CD4-positive, CD25-positive, alpha-beta regulatory T cell (primary cell): ENCODE measurements at regions not wholly inside any gene's neighbourhood (a gene's known extent, or its start where the extent isn't known, plus 50 kb on each side); places are given as distances from the start of the nearest gene placed in this dataset.

Source experiments
- ATAC-seq, 2 donors: fragments of 150-1000 bp; cut with Tn5 transposase; one replicate each; pipeline ENCODE4 v1.10.0; 2021; ENCODE audit warnings: low read depth in 2 of 2, moderate number of reproducible peaks in 2 of 2, moderate library complexity in 1 of 2
- DNase-seq, 3 donors: peaks; one replicate each; pipeline versions ENCODE4 v3.0.0 to v3.0.0-alpha.2; 2012 to 2022; ENCODE audit warnings: mixed read lengths in 1 of 3
- H3K27ac ChIP-seq: one replicate; pipeline ENCODE4 v1.7.0; 2013; ENCODE audit warnings: mild to moderate bottlenecking, low read length; ENCODE audit not compliant: insufficient read depth, poor library complexity, severe bottlenecking
- H3K27me3 ChIP-seq: one replicate; pipeline ENCODE4 v1.7.0; 2013; ENCODE audit warnings: low read length; ENCODE audit not compliant: control insufficient read depth, insufficient read depth
- H3K36me3 ChIP-seq: one replicate; pipeline ENCODE4 v1.7.0; 2013; ENCODE audit warnings: mild to moderate bottlenecking, low read length, moderate library complexity; ENCODE audit not compliant: control insufficient read depth, insufficient read depth
- H3K4me1 ChIP-seq: 2 replicates; pipeline ENCODE4 v1.7.0; 2013; ENCODE audit warnings: mild to moderate bottlenecking, low read length; ENCODE audit not compliant: insufficient read depth, control insufficient read depth, poor library complexity, severe bottlenecking
- H3K4me3 ChIP-seq: one replicate; pipeline ENCODE4 v1.7.0; 2013; ENCODE audit warnings: low read depth, mild to moderate bottlenecking, low read length, moderate library complexity
- H3K9me3 ChIP-seq, 2 experiments: 1 replicate in 1 of 2; 2 replicates in 1 of 2; pipeline ENCODE4 v1.7.0; 2013; ENCODE audit warnings: low read length in 2 of 2, mild to moderate bottlenecking in 1 of 2, moderate library complexity in 1 of 2; ENCODE audit not compliant: control insufficient read depth in 2 of 2
- H3K27ac Mint-ChIP-seq, 3 donors: one replicate each; pipeline ENCODE4 v1.8.0; 2020 to 2022; ENCODE audit warnings: mild to moderate bottlenecking in 3 of 3, mixed read lengths in 3 of 3, moderate library complexity in 2 of 3
- H3K27me3 Mint-ChIP-seq: one replicate; pipeline ENCODE4 v1.8.0; 2022; ENCODE audit warnings: mild to moderate bottlenecking, mixed read lengths
- H3K36me3 Mint-ChIP-seq: one replicate; pipeline ENCODE4 v1.8.0; 2020; ENCODE audit warnings: mixed read lengths
- H3K4me1 Mint-ChIP-seq, 4 donors: one replicate each; pipeline ENCODE4 v1.8.0; 2020 to 2022; ENCODE audit warnings: mixed read lengths in 4 of 4, mild to moderate bottlenecking in 1 of 4
- H3K4me3 Mint-ChIP-seq, 4 donors: one replicate each; pipeline ENCODE4 v1.8.0; 2020 to 2022; ENCODE audit warnings: mild to moderate bottlenecking in 4 of 4, mixed read lengths in 4 of 4, moderate library complexity in 3 of 4
- H3K9me3 Mint-ChIP-seq, 7 donors: one replicate each; pipeline ENCODE4 v1.8.0; 2020 to 2022; ENCODE audit warnings: mixed read lengths in 7 of 7, mild to moderate bottlenecking in 3 of 7, moderate library complexity in 2 of 7

- Histone ChIP-seq H3K4me1 (no peaks in the 10 kb centered on the region), H3K36me3 (no peaks in the 10 kb centered on the region), H3K4me3 (no peak overlapping the region), H3K27ac (no peak overlapping the region), H3K9me3 (no peaks in the 10 kb centered on the region), H3K27me3 (peaks cover 3% of the 10 kb centered on the region)
- no peak overlapping the region for H3K27ac Mint-ChIP-seq
- H3K4me1 Mint-ChIP-seq, result no peaks in the 10 kb centered on the region
- no peaks in the 10 kb centered on the region for H3K36me3 Mint-ChIP-seq
- H3K9me3 Mint-ChIP-seq, result peaks cover 0 to 12% (median 4%) of the 10 kb centered on the region in 7 donors
- no peak for ATAC-seq
- no peak for DNase-seq
- peaks cover 4% of the 10 kb centered on the region for H3K27me3 Mint-ChIP-seq
- H3K4me3 Mint-ChIP-seq, result no peak overlapping the region
These were observed 157.0 kb upstream of the SERPINE2 start for GRCh38 chr2:224195925-224196571.

- Mint-ChIP-seq H3K27ac (no peak overlapping the region), H3K27me3 (peaks cover 3% of the 10 kb centered on the region), H3K4me3 (no peak overlapping the region), H3K36me3 (no peaks in the 10 kb centered on the region), H3K9me3 (peaks cover 0 to 12% (median 3%) of the 10 kb centered on the region in 7 donors), H3K4me1 (no peaks in the 10 kb centered on the region)
- Histone ChIP-seq H3K4me3 (no peak overlapping the region), H3K4me1 (no peaks in the 10 kb centered on the region), H3K9me3 (no peaks in the 10 kb centered on the region), H3K36me3 (no peaks in the 10 kb centered on the region), H3K27ac (no peak overlapping the region), H3K27me3 (peaks cover 3% of the 10 kb centered on the region)
- DNase-seq (no peak), ATAC-seq (no peak)
These were observed 155.1 kb upstream of the SERPINE2 start for GRCh38 chr2:224194161-224194560.

- Histone ChIP-seq H3K36me3 (no peaks in the 10 kb centered on the region), H3K9me3 (peaks cover 0 to 2% of the 10 kb centered on the region in 2 experiments), H3K27ac (no peak overlapping the region), H3K27me3 (peaks cover 3% of the 10 kb centered on the region), H3K4me1 (no peaks in the 10 kb centered on the region), H3K4me3 (no peak overlapping the region)
- DNase-seq (no peak), ATAC-seq (no peak)
- peaks cover 0 to 16% (median 3%) of the 10 kb centered on the region in 7 donors for H3K9me3 Mint-ChIP-seq
- H3K36me3 Mint-ChIP-seq, result no peaks in the 10 kb centered on the region
- no peak overlapping the region for H3K4me3 Mint-ChIP-seq
- H3K27ac Mint-ChIP-seq, result no peak overlapping the region
- H3K4me1 Mint-ChIP-seq, result no peaks in the 10 kb centered on the region
- no peaks in the 10 kb centered on the region for H3K27me3 Mint-ChIP-seq
These were observed 152.4 kb upstream of the SERPINE2 start for GRCh38 chr2:224191465-224191864.

GRCh38 chr2:224190936-224191270, 151.8 kb upstream of the SERPINE2 start:
- Histone ChIP-seq H3K27ac (no peak overlapping the region), H3K27me3 (peaks cover 3% of the 10 kb centered on the region), H3K36me3 (no peaks in the 10 kb centered on the region), H3K4me1 (no peaks in the 10 kb centered on the region), H3K4me3 (no peak overlapping the region), H3K9me3 (peaks cover 0 to 2% of the 10 kb centered on the region in 2 experiments)
- no peak overlapping the region for H3K4me3 Mint-ChIP-seq
- H3K27ac Mint-ChIP-seq, result no peak overlapping the region
- ATAC-seq (no peak), DNase-seq (no peak)
- H3K9me3 Mint-ChIP-seq, result peaks cover 0 to 18% (median 3%) of the 10 kb centered on the region in 7 donors
- no peaks in the 10 kb centered on the region for H3K36me3 Mint-ChIP-seq
- H3K4me1 Mint-ChIP-seq, result no peaks in the 10 kb centered on the region
- H3K27me3 Mint-ChIP-seq, result no peaks in the 10 kb centered on the region

- Mint-ChIP-seq H3K9me3 (peaks cover 0 to 18% (median 3%) of the 10 kb centered on the region in 7 donors), H3K27me3 (no peaks in the 10 kb centered on the region), H3K36me3 (no peaks in the 10 kb centered on the region), H3K27ac (no peak overlapping the region), H3K4me1 (no peaks in the 10 kb centered on the region), H3K4me3 (no peak overlapping the region)
- Histone ChIP-seq H3K27ac (no peak overlapping the region), H3K4me3 (no peak overlapping the region), H3K27me3 (peaks cover 3% of the 10 kb centered on the region), H3K9me3 (peaks cover 0 to 2% of the 10 kb centered on the region in 2 experiments), H3K36me3 (no peaks in the 10 kb centered on the region), H3K4me1 (no peaks in the 10 kb centered on the region)
- ATAC-seq (no peak), DNase-seq (no peak)
These were observed 151.3 kb upstream of the SERPINE2 start for GRCh38 chr2:224190234-224190935.

GRCh38 chr2:224187220-224187619, 148.1 kb upstream of the SERPINE2 start:
- no peak overlapping the region for H3K27ac Mint-ChIP-seq
- H3K36me3 ChIP-seq, result no peaks in the 10 kb centered on the region
- no peak overlapping the region for H3K4me3 Mint-ChIP-seq
- H3K27me3 ChIP-seq, result no peaks in the 10 kb centered on the region
- no peak overlapping the region for H3K27ac ChIP-seq
- peaks cover 0 to 7% (median 0%) of the 10 kb centered on the region in 7 donors for H3K9me3 Mint-ChIP-seq
- ATAC-seq (no peak), DNase-seq (no peak)
- no peaks in the 10 kb centered on the region for H3K36me3 Mint-ChIP-seq
- H3K9me3 ChIP-seq, result peaks cover 0 to 2% of the 10 kb centered on the region in 2 experiments
- H3K4me3 ChIP-seq, result no peak overlapping the region
- H3K27me3 Mint-ChIP-seq, result no peaks in the 10 kb centered on the region
- H3K4me1 Mint-ChIP-seq, result no peaks in the 10 kb centered on the region
- H3K4me1 ChIP-seq, result no peaks in the 10 kb centered on the region

- no peaks in the 10 kb centered on the region for H3K36me3 Mint-ChIP-seq
- no peaks in the 10 kb centered on the region for H3K27me3 Mint-ChIP-seq
These were observed 146.0 kb upstream of the SERPINE2 start for GRCh38 chr2:224185023-224185601.

More at GRCh38 chr2:224185023-224185601, 146.0 kb upstream of the SERPINE2 start:
- ATAC-seq, result no peak
- Histone ChIP-seq H3K27me3 (no peaks in the 10 kb centered on the region), H3K36me3 (no peaks in the 10 kb centered on the region), H3K4me3 (no peak overlapping the region), H3K27ac (no peak overlapping the region), H3K4me1 (no peaks in the 10 kb centered on the region), H3K9me3 (peaks cover 0 to 2% of the 10 kb centered on the region in 2 experiments)
- H3K27ac Mint-ChIP-seq, result peak overlapping the region in 1 of 3 donors; percentile 2
- DNase-seq, result no peak
- no peak overlapping the region for H3K4me3 Mint-ChIP-seq
- peaks cover 0 to 7% (median 0%) of the 10 kb centered on the region in 7 donors for H3K9me3 Mint-ChIP-seq
- no peaks in the 10 kb centered on the region for H3K4me1 Mint-ChIP-seq
